ENCODE measurements at regions not wholly inside any gene's neighbourhood (a gene's known extent, or its start where the extent isn't known, plus 50 kb on each side); places are given as distances from the start of the nearest gene placed in this dataset.
A peak's percentile ranks its signal among the peaks of the same experiment; 100 is the strongest.
"Not testable (repeated sequence)": the region's sequence is repeated elsewhere in the genome, so short reads cannot be mapped to it uniquely, and the experiment has no call there.

DNA sequence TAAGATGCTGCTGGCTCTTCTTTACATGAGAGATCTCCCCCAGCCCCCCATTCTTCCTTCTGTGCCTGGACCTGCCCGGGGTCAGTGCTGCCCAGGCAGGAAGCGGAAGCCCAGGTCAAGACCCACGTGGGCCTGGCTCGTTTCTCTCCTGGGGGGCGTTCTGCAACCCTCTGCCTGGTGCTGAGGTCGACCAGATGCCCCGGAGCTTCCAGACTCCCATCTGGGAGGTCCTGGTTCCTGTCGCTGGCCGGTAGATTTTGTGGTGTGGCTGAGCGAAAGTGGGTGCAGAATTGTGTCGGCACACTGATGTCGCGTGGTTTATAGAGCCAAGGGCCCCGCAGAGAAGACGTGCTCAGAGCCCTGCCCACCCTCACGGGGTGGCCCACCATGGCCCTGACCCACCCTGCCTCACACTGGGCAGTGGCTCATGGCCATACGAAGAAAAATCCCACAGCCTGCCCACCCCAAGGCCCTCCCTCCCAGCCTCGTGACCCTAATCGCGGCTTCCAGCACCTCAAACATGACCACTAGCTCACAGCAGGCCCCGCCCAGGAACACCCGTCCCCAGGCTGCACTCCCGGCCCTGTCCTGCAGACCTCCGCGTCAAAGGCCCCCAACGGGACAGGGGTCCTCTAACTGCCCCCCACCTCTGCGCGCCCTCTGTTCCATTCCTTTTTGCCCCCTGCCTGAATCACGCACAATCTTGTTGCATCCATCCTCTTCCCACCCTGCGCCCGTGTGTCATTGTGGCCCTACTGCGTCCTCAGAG is 443.2 kb upstream of the ZNF722 start:
- ATAC-seq, result not testable (repeated sequence)

- ATAC-seq, result not testable (repeated sequence)
These were observed 442.4 kb upstream of the ZNF722 start for GRCh38 chr7:63556223-63556622.

DNA sequence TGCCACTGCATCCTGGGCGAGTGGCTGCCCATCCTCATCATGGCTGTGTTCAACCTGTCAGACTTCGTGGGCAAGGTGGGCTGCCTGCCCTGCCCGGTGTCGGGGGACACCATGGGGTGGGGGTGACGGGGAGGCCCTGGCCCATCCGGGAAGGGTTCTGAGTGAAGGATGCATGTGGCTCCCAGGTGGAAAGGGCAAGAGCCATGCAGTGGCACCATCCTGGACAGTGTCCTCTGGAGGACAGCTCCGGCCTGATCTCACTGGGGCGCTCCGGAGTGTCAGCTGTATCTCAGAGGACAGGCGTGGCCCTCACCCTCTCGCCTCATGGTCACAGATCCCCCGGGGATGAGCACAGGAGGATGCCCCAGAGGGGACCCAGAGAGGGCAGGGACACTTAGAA is 439.6 kb upstream of the ZNF722 start:
- ATAC-seq, result not testable (repeated sequence)

DNA sequence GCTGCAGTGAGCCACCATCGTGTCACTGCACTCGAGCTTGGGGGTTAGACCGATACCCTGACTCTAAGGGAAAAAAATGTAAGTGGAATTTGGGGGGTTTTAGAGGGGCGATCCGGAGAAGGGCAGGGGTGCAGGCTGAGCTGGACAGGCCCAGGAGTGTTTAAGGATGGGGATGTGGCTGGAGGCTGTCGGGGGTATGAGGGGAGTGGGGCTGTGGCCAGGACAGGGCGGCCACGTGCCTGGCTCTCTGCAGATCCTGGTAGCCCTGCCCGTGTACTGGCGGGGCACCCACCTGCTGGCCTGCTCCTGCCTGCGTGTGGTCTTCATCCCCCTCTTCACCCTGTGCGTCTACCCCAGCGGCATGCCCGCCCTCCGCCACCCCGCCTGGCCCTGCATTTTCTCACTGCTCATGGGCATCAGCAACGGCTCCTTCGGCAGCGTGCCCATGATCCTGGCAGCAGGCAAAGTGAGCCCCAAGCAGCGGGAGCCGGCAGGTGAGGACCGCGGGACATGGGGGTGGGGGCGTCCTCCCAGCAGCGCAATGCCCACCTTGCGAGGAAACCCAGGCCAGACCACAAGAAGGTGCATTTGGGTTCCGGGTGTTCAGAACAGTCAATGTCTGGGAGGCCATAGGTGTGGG is 438.7 kb upstream of the ZNF722 start:
- ATAC-seq, result not testable (repeated sequence)

DNA sequence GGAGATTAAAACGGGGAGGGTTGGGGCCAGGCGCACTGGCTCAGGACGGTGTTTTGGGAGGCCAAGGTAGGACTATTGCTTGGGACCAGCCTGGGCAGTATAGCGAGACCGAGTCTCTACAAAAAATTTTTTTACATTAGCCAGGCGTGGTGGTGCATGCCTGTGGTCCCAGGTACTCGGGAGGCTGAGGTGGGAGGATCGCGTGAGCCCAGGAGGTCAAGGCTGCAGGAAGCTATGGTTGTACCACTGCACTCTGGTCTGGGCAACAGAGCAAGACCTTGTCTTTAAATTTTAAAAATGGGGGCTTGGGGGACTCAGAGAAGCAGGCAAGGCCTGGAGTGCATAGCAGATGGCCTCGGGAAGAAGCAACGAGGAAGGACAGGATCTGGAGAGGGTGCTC is 436.7 kb upstream of the ZNF722 start:
- ATAC-seq, result not testable (repeated sequence)

- peak; percentile 29; the same call in 1 of the 3 replicates for ATAC-seq
These were observed 436.1 kb upstream of the ZNF722 start for GRCh38 chr7:63562364-63563060.

DNA sequence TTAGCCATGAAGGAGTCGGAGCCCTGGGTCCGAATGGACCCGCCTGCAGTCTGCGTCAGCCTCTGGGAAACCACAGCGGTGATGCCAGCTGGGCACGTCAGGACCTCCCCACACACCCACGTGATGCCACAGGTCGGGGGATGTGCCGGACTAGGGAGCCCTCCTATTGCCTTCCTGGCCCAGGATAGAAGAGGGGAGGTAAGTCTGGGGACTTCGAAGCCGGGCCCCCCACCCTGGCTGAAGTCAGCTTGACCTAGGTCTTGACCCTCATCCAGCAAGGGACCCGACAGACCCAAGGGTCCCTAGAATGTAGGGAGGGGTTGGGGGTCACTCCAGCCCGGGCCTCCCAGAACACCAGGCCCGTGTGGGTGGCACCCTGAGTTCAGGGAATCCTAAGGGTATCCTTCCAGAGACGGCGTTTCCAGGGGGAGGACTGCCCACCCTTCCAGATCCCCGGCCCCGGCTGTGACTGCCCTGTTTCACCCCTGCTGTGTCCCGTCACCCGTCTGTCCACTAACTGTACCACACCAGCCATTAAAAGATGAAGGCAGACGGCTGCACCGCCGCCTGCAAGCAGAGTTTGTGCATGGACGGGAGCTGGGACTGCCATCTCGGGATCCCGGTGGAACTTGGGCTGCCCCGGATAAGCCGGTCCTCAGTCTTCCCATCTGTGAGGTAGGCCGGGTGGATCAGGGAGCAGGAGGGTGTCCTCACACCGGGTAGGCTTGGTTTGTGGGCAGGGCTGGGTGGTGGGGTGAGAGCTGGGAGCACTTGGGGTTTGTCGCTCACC is 435.3 kb upstream of the ZNF722 start:
- not testable (repeated sequence) for ATAC-seq

DNA sequence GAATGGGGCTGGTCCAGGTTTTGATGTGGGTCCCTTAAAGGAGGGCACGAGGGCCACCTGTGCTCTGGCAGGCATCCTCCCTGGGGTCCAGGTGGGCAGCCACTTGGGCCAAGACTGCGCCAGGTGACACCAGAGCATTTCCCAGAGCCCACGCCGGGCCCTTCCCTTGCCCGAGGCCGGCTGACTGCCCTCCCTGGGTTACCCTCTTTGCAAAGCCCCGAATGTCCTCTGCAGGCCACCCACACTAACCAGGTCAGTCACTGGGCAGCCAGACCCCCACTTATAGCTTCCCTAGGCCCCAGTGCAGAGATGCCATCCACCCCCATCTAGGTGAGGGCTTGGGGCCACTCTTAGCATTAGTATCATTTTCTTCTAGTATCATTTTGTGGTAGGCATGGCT is 433.8 kb upstream of the ZNF722 start:
- not testable (repeated sequence) for ATAC-seq

DNA sequence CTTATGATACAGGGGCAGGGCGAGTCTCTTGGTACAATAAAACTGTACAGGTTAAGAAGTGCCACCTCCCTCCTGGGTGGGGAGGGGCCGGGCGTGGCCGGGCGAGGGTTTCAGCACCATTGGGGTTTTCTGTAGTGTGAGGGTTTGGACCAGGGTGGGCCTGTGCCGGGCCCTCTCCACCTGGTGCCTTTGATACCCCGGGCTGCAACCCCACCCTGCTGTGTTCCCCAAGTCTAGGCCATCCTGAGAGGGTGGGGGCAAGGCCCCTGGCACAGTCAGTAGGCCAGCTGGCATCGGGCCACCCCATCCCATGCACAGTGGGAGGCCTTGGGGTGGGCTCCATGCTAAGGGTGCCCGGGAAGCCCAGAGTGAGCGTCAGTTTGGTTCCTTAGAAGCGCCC is 431.8 kb upstream of the ZNF722 start:
- ATAC-seq, result not testable (repeated sequence)

DNA sequence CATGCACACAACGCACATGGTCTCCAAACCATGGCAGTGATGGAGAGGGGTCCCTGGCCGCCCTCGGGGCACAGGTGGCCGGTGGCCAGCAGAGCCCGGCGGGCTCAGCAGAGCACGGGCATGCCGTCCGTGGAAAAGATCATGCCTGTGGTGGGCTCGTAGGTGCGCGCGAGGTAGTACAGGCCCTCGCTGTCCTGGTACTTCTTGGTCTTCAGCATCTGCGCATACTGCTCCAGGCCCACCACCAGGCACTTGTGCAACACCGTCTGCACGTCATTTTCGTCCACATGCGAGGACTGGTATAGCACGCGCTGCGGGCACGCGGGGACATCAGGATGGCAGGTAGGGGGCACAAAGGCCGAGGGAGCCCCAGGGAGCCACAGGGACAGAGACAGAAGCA is 431.0 kb upstream of the ZNF722 start:
- ATAC-seq, result not testable (repeated sequence)

DNA sequence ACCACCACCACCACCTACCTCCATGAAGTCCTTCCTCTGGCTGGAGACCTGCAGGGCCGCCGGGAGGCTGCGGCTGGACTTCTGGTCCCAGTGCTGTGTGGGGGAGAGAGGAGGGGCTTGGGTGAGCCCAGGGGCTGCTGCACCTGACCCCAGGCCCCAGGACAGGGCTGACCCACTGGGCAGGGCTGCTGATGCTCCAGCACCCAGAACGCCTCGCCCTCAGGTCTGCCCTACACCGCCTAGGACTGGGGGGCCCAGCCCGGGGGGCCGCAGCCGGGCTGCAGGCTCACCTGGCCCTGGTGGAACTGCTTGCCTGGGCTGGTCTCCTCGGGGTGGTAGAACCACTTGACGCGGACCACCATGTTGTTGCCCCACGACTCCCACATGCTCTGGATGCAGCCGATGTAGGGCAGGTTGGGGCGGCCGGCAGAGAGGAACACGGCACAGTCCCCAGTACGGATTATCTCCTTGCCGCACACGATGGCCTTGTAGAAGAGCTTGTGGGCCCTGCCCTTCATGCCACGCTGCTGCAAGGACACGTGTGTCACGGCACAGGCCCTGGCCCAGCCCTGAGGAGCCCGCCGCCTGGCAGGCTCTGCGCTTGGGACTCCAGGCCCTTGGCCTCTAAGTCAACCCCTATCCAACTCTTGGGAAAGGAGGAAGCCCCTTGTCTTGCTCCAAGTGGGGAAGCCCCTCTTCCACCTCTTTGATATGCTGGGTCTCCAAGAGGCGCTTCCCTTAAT is 429.9 kb upstream of the ZNF722 start:
- not testable (repeated sequence) for ATAC-seq

GRCh38 chr7:63570386-63571115 is 428.1 kb upstream of the ZNF722 start:
- not testable (repeated sequence) for ATAC-seq

- ATAC-seq, result not testable (repeated sequence)
These were observed 426.5 kb upstream of the ZNF722 start for GRCh38 chr7:63572196-63572595.

DNA sequence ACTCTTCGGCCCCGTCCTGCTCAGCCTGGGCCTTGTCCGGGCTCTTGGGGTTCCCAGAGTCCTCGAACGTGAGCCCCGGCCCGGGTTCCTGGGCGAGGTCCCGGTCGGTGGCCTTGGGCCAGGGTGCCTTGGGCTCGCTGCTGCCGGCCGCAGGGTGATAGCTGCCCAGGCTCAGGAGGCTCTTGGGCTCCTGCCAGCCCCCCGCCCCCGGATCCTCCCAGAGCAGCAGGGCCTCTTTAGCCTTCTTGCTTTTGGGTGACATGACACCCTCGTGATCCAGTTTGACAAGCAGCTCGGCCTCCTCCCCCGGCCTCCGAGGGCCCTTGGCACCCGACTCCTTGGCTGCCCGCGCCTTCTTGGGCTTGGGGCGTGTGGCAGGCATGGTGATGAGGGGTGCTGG is 425.7 kb upstream of the ZNF722 start:
- ATAC-seq, result not testable (repeated sequence)

GRCh38 chr7:63573412-63573811 is 425.2 kb upstream of the ZNF722 start:
- not testable (repeated sequence) for ATAC-seq

GRCh38 chr7:63576421-63576820 is 422.2 kb upstream of the ZNF722 start:
- ATAC-seq, result not testable (repeated sequence)

DNA sequence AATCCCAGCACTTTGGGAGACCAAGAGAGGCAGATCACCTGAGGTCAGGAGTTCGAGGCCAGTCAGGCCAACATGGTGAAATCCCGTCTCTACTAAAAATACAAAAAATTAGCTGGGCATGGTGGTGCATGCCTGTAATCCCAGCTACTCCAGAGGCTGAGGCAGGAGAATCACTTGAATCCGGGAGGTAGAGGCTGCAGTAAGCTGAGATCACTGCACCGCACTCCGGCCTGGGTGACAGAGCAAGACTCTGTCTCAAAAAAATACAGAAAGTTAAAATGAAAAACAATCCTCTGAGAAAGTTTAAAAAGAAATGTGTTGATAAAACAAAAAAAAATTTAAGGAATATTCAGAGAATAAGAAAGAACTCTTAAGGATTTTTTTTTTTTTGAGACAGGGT is 421.6 kb upstream of the ZNF722 start:
- ATAC-seq, result not testable (repeated sequence)

- ATAC-seq, result not testable (repeated sequence)
These were observed 418.6 kb upstream of the ZNF722 start for GRCh38 chr7:63580045-63580444.

DNA sequence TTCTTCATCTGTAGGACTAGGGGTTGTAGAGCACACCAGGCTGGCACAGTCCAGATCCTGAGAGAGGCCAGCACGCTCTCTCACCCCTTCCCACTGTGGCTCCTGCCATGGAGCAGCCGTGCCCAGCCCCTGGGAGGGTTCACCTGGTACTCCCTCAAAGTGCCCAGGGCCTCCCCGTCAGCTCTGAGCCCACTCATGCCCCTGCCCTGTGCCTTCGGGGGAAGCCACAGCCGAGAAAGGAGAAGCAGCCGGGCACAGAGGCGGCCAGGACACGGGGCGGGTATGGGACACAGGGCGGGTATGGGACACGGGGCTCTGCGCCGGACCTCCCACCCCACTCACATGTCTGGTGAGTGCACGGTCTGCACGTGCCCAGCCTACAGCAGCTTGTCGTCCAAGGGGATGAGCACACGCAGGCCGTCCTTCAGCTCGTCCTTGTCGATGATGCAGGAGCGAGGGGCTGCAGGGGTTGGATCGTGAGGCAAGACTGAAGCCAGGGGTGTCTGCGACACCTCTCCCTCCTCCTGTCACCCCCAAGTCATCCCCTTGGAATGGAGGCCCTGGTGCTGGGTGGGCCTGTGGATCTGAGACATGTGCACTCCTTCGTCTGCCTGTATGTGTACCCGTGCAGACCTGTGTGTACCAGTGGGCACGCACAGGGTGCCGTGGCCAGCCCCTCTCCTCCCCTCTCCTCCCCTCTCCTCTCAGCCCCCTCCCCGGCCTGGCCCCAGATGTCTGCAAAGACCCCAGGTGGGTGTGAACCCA is 417.9 kb upstream of the ZNF722 start:
- not testable (repeated sequence) for ATAC-seq

DNA sequence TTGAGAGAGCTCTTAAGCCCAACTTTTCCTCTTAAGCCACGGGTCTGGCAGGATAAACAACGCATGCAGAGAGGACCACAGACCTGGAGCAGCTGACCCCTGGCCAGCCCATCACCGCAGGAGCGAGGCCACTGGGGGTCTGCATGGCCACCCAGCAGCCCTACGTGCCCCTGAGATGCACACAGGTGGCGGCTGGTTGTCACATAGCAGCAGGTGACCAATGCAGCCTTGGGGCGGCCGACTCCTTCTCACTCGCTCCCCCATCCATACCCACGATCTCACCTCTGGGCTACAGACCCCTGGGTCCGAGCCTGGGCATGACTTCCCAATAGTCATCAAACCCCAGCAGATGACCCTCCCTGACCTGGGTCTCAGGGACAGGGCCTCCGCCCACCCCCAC is 415.9 kb upstream of the ZNF722 start:
- not testable (repeated sequence) for ATAC-seq
